GM12891 (cell line): ENCODE measurements at regions not wholly inside any gene's neighbourhood (a gene's known extent, or its start where the extent isn't known, plus 50 kb on each side); places are given as distances from the start of the nearest gene placed in this dataset.

Source experiments
- POLR2A ChIP-seq: IDR thresholded peaks from 2 replicates; pipeline ENCODE4 v1.6.1; 2011; ENCODE audit warnings: low read depth, low read length, control low read depth
- POU2F2 ChIP-seq: IDR thresholded peaks from 2 replicates; pipeline ENCODE4 v1.6.1; 2011; ENCODE audit warnings: low read depth, mild to moderate bottlenecking, control low read depth, low read length, moderate library complexity
- TAF1 ChIP-seq: IDR thresholded peaks from 2 replicates; pipeline ENCODE4 v1.6.1; 2011; ENCODE audit warnings: low read depth, low read length, control low read depth

DNA sequence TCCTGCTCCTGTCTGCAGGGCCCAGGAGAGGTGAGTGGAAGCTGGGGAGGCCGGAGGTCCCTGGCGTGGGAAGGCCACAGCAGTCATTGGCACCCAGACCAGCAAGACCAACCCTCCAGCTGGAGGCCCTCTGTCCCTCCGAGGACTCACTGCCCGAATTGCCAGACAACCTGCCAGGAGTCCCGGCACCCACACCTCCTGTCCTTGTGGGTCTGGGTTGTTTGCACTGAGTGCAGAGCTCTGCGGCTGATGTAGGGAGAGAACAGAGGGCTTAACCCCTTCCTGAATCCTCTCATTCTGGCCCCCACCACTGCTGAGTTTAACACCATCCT, 204.9 kb downstream of the KIF26A start:
- TF ChIP-seq TAF1 = no peak
- no peak for TF ChIP-seq POLR2A
- TF ChIP-seq POU2F2 = no peak
